ENCODE measurements at regions not wholly inside any gene's neighbourhood (a gene's known extent, or its start where the extent isn't known, plus 50 kb on each side); places are given as distances from the start of the nearest gene placed in this dataset.
"Not testable (repeated sequence)": the region's sequence is repeated elsewhere in the genome, so short reads cannot be mapped to it uniquely, and the experiment has no call there.

- DNase-seq: no peak
Observed at GRCh38 chr7:113705439-113705838, 213.4 kb downstream of the PPP1R3A start.

- DNase-seq: no peak
Observed at GRCh38 chr7:113698556-113699220, 220.1 kb downstream of the PPP1R3A start.

- DNase-seq: no peak
Observed at GRCh38 chr7:113694149-113694548, 224.7 kb downstream of the PPP1R3A start.

- DNase-seq: no peak
Observed at GRCh38 chr7:113684165-113684564, 234.6 kb downstream of the PPP1R3A start.

- DNase-seq: no peak
Observed at GRCh38 chr7:113677811-113678210, 241.0 kb downstream of the PPP1R3A start.

- DNase-seq: no peak
Observed at GRCh38 chr7:113664867-113665266, 253.9 kb downstream of the PPP1R3A start.

- no peak for DNase-seq
Observed at GRCh38 chr7:113659416-113659815, 259.4 kb downstream of the PPP1R3A start.

- DNase-seq: no peak
Observed at GRCh38 chr7:113657603-113658002, 261.2 kb downstream of the PPP1R3A start.

- no peak for DNase-seq
Observed at GRCh38 chr7:113652501-113652900, 266.3 kb downstream of the PPP1R3A start.

- no peak for DNase-seq
Observed at GRCh38 chr7:113649556-113649955, 269.3 kb downstream of the PPP1R3A start.

- no peak for DNase-seq
Observed at GRCh38 chr7:113639221-113639620, 279.6 kb downstream of the PPP1R3A start.

GRCh38 chr7:113636727-113637421, 281.9 kb downstream of the PPP1R3A start:
- DNase-seq: no peak

GRCh38 chr7:113635492-113635891, 283.3 kb downstream of the PPP1R3A start:
- no peak for DNase-seq

GRCh38 chr7:113633073-113633472, 285.7 kb downstream of the PPP1R3A start:
- DNase-seq: no peak

- DNase-seq: no peak
Observed at GRCh38 chr7:113628948-113629847, 289.6 kb downstream of the PPP1R3A start.

- no peak for DNase-seq
Observed at GRCh38 chr7:113625494-113626102, 293.2 kb downstream of the PPP1R3A start.

- DNase-seq: no peak
Observed at GRCh38 chr7:113622796-113623195, 296.0 kb downstream of the PPP1R3A start.

- no peak for DNase-seq
Observed at GRCh38 chr7:113610572-113610971, 308.2 kb downstream of the PPP1R3A start.

GRCh38 chr7:113608782-113609181, 310.0 kb downstream of the PPP1R3A start:
- no peak for DNase-seq

- DNase-seq: no peak
Observed at GRCh38 chr7:113606325-113606724, 312.5 kb downstream of the PPP1R3A start.

- not testable (repeated sequence) for DNase-seq
Observed at GRCh38 chr7:113600428-113600827, 318.4 kb downstream of the PPP1R3A start.

- DNase-seq: not testable (repeated sequence)
Observed at GRCh38 chr7:113593455-113593854, 325.4 kb downstream of the PPP1R3A start.

GRCh38 chr7:113592924-113593323, 325.9 kb downstream of the PPP1R3A start:
- not testable (repeated sequence) for DNase-seq
